ENCODE measurements at regions not wholly inside any gene's neighbourhood (a gene's known extent, or its start where the extent isn't known, plus 50 kb on each side); places are given as distances from the start of the nearest gene placed in this dataset.

- no peak overlapping the region for H3K4me3 ChIP-seq
- H3K36me3 ChIP-seq (ENCODE audit: low read depth, missing control alignments), result no peaks in the 10 kb centered on the region
- WGBS, 2 donors, result 57 to 74% methylated on average over 8 of the region's 8 CpGs
- H3K4me1 ChIP-seq, result no peaks in the 10 kb centered on the region
- intact Hi-C loops (cut with DNase I; ENCODE audit: low total_unique reads), result no loop called here
- TF ChIP-seq CTCF (IDR thresholded peaks at IDR 0.05) (no peak), POLR2A (IDR thresholded peaks at IDR 0.05) (no peak)
- no peaks in the 10 kb centered on the region for H3K27me3 ChIP-seq
- DNase-seq, result no peak
- H3K27ac ChIP-seq, result no peak overlapping the region
- no peaks in the 10 kb centered on the region for H3K9me3 ChIP-seq
These were observed 503.7 kb downstream of the TMEM182 start for GRCh38 chr2:103265521-103265920.

- Histone ChIP-seq H3K36me3 (ENCODE audit: low read depth, missing control alignments) (no peaks in the 10 kb centered on the region), H3K4me1 (no peaks in the 10 kb centered on the region), H3K4me3 (no peak overlapping the region), H3K9me3 (no peaks in the 10 kb centered on the region), H3K27me3 (no peaks in the 10 kb centered on the region), H3K27ac (no peak overlapping the region)
- WGBS, 2 donors, result 84 to 86% methylated on average over 8 of the region's 8 CpGs
- intact Hi-C loops (cut with DNase I; ENCODE audit: low total_unique reads), result no loop called here
- no peak for DNase-seq
- TF ChIP-seq POLR2A (IDR thresholded peaks at IDR 0.05), result no peak
- no peak for TF ChIP-seq CTCF (IDR thresholded peaks at IDR 0.05)
These were observed 507.1 kb downstream of the TMEM182 start for GRCh38 chr2:103268841-103269498.

GRCh38 chr2:103276869-103277268 is 515.0 kb downstream of the TMEM182 start:
- no peaks in the 10 kb centered on the region for H3K36me3 ChIP-seq (ENCODE audit: low read depth, missing control alignments)
- 84 to 88% methylated on average over 2 of the region's 2 CpGs for WGBS, 2 donors
- no peaks in the 10 kb centered on the region for H3K27me3 ChIP-seq
- intact Hi-C loops (cut with DNase I; ENCODE audit: low total_unique reads), result no loop called here
- no peak for TF ChIP-seq CTCF (IDR thresholded peaks at IDR 0.05)
- no peak for TF ChIP-seq POLR2A (IDR thresholded peaks at IDR 0.05)
- H3K4me3 ChIP-seq, result no peak overlapping the region
- no peak overlapping the region for H3K27ac ChIP-seq
- no peak for DNase-seq
- no peaks in the 10 kb centered on the region for H3K4me1 ChIP-seq
- H3K9me3 ChIP-seq, result no peaks in the 10 kb centered on the region

- Histone ChIP-seq H3K27ac (no peak overlapping the region), H3K36me3 (ENCODE audit: low read depth, missing control alignments) (no peaks in the 10 kb centered on the region), H3K27me3 (no peaks in the 10 kb centered on the region), H3K9me3 (no peaks in the 10 kb centered on the region), H3K4me1 (no peaks in the 10 kb centered on the region), H3K4me3 (no peak overlapping the region)
- 75 to 78% methylated on average over 4 of the region's 4 CpGs for WGBS, 2 donors
- intact Hi-C loops (cut with DNase I; ENCODE audit: low total_unique reads), result no loop called here
- no peak for DNase-seq
- no peak for TF ChIP-seq CTCF (IDR thresholded peaks at IDR 0.05)
- no peak for TF ChIP-seq POLR2A (IDR thresholded peaks at IDR 0.05)
These were observed 522.9 kb downstream of the TMEM182 start for GRCh38 chr2:103284750-103285149.

GRCh38 chr2:103285354-103285753 is 523.5 kb downstream of the TMEM182 start:
- Histone ChIP-seq H3K36me3 (ENCODE audit: low read depth, missing control alignments) (no peaks in the 10 kb centered on the region), H3K4me1 (no peaks in the 10 kb centered on the region), H3K4me3 (no peak overlapping the region), H3K9me3 (no peaks in the 10 kb centered on the region), H3K27ac (no peak overlapping the region), H3K27me3 (no peaks in the 10 kb centered on the region)
- DNase-seq, result no peak
- TF ChIP-seq CTCF (IDR thresholded peaks at IDR 0.05), result no peak
- no peak for TF ChIP-seq POLR2A (IDR thresholded peaks at IDR 0.05)
- intact Hi-C loops (cut with DNase I; ENCODE audit: low total_unique reads), result no loop called here
- WGBS, 2 donors, result 77 to 78% methylated on average over 3 of the region's 3 CpGs

Measured in testis (tissue), 2 donors.